Memory B cell (primary cell): ENCODE measurements at regions not wholly inside any gene's neighbourhood (a gene's known extent, or its start where the extent isn't known, plus 50 kb on each side); places are given as distances from the start of the nearest gene placed in this dataset.

Experiments used
- ATAC-seq: fragments of 150-1000 bp; cut with Tn5 transposase; 2 replicates; pipeline ENCODE4 v1.10.0; 2021; ENCODE audit warnings: low read depth, mild to moderate bottlenecking, moderate library complexity
- DNase-seq, 2 donors: peaks; one replicate each; pipeline ENCODE4 v3.0.0; 2022; ENCODE audit warnings: low spot score in 2 of 2
- H3K27ac Mint-ChIP-seq: one replicate; pipeline ENCODE4 v1.8.0; 2022; ENCODE audit warnings: mild to moderate bottlenecking, moderate library complexity, mixed read lengths
- H3K27me3 Mint-ChIP-seq: one replicate; pipeline ENCODE4 v1.8.0; 2022; ENCODE audit warnings: mixed read lengths
- H3K36me3 Mint-ChIP-seq: one replicate; pipeline ENCODE4 v1.8.0; 2022; ENCODE audit warnings: mild to moderate bottlenecking, mixed read lengths
- H3K4me1 Mint-ChIP-seq: one replicate; pipeline ENCODE4 v1.8.0; 2022; ENCODE audit warnings: mixed read lengths
- H3K4me3 Mint-ChIP-seq: one replicate; pipeline ENCODE4 v1.8.0; 2022; ENCODE audit warnings: mild to moderate bottlenecking, moderate library complexity, mixed read lengths
- H3K9me3 Mint-ChIP-seq: one replicate; pipeline ENCODE4 v1.8.0; 2022; ENCODE audit warnings: mixed read lengths

- peaks cover 26% of the 10 kb centered on the region for H3K4me1 Mint-ChIP-seq
- H3K36me3 Mint-ChIP-seq, result no peaks in the 10 kb centered on the region
- no peak overlapping the region for H3K4me3 Mint-ChIP-seq
- no peaks in the 10 kb centered on the region for H3K9me3 Mint-ChIP-seq
- DNase-seq (no peak), ATAC-seq (no peak)
- peaks cover 7% of the 10 kb centered on the region for H3K27me3 Mint-ChIP-seq
- H3K27ac Mint-ChIP-seq, result no peak overlapping the region
Observed at GRCh38 chr22:22824340-22825212, 63.0 kb upstream of the IGLL5 start.

GRCh38 chr22:22825213-22825593, 62.4 kb upstream of the IGLL5 start:
- Mint-ChIP-seq H3K27ac (no peak overlapping the region), H3K27me3 (peaks cover 7% of the 10 kb centered on the region), H3K36me3 (no peaks in the 10 kb centered on the region), H3K9me3 (no peaks in the 10 kb centered on the region), H3K4me3 (no peak overlapping the region), H3K4me1 (peaks cover 23% of the 10 kb centered on the region)
- DNase-seq (no peak), ATAC-seq (no peak)

- H3K4me3 Mint-ChIP-seq, result no peak overlapping the region
- H3K27me3 Mint-ChIP-seq, result peaks cover 7% of the 10 kb centered on the region
- H3K27ac Mint-ChIP-seq, result no peak overlapping the region
- DNase-seq (no peak), ATAC-seq (no peak)
- peaks cover 4% of the 10 kb centered on the region for H3K9me3 Mint-ChIP-seq
- peaks cover 11% of the 10 kb centered on the region for H3K4me1 Mint-ChIP-seq
- no peaks in the 10 kb centered on the region for H3K36me3 Mint-ChIP-seq
Observed at GRCh38 chr22:22827187-22827939, 60.3 kb upstream of the IGLL5 start.

GRCh38 chr22:22830193-22830592, 57.4 kb upstream of the IGLL5 start:
- peaks cover 7% of the 10 kb centered on the region for H3K27me3 Mint-ChIP-seq
- ATAC-seq (no peak), DNase-seq (no peak)
- no peak overlapping the region for H3K4me3 Mint-ChIP-seq
- no peaks in the 10 kb centered on the region for H3K36me3 Mint-ChIP-seq
- no peaks in the 10 kb centered on the region for H3K4me1 Mint-ChIP-seq
- no peak overlapping the region for H3K27ac Mint-ChIP-seq
- peaks cover 4% of the 10 kb centered on the region for H3K9me3 Mint-ChIP-seq

GRCh38 chr22:22830957-22831688, 56.5 kb upstream of the IGLL5 start:
- Mint-ChIP-seq H3K9me3 (peaks cover 4% of the 10 kb centered on the region), H3K36me3 (no peaks in the 10 kb centered on the region), H3K4me1 (no peaks in the 10 kb centered on the region), H3K27ac (no peak overlapping the region), H3K4me3 (no peak overlapping the region), H3K27me3 (peaks cover 7% of the 10 kb centered on the region)
- ATAC-seq (no peak), DNase-seq (no peak)

- H3K36me3 Mint-ChIP-seq, result no peaks in the 10 kb centered on the region
- no peak for ATAC-seq
Observed at GRCh38 chr22:22833059-22833458, 54.6 kb upstream of the IGLL5 start.

GRCh38 chr22:22833488-22833887, 54.1 kb upstream of the IGLL5 start:
- H3K4me3 Mint-ChIP-seq, result no peak overlapping the region
- no peak overlapping the region for H3K27ac Mint-ChIP-seq
- DNase-seq (no peak), ATAC-seq (no peak)
- no peaks in the 10 kb centered on the region for H3K36me3 Mint-ChIP-seq
- H3K27me3 Mint-ChIP-seq, result peaks cover 6% of the 10 kb centered on the region
- H3K4me1 Mint-ChIP-seq, result peaks cover 7% of the 10 kb centered on the region
- peaks cover 4% of the 10 kb centered on the region for H3K9me3 Mint-ChIP-seq

More at GRCh38 chr22:22833059-22833458, 54.6 kb upstream of the IGLL5 start:
- peaks cover 4% of the 10 kb centered on the region for H3K9me3 Mint-ChIP-seq
- no peak overlapping the region for H3K4me3 Mint-ChIP-seq
- no peak overlapping the region for H3K27ac Mint-ChIP-seq
- peaks cover 6% of the 10 kb centered on the region for H3K27me3 Mint-ChIP-seq
- no peak for DNase-seq
- H3K4me1 Mint-ChIP-seq, result peaks cover 3% of the 10 kb centered on the region

- Mint-ChIP-seq H3K9me3 (peaks cover 4% of the 10 kb centered on the region), H3K27ac (no peak overlapping the region), H3K4me1 (peaks cover 7% of the 10 kb centered on the region), H3K4me3 (no peak overlapping the region), H3K36me3 (no peaks in the 10 kb centered on the region), H3K27me3 (peaks cover 6% of the 10 kb centered on the region)
- ATAC-seq, result no peak
- no peak for DNase-seq
Observed at GRCh38 chr22:22834204-22834603, 53.4 kb upstream of the IGLL5 start.

- peaks cover 4% of the 10 kb centered on the region for H3K9me3 Mint-ChIP-seq
- no peak for DNase-seq
- H3K4me1 Mint-ChIP-seq, result peaks cover 7% of the 10 kb centered on the region
- no peak overlapping the region for H3K4me3 Mint-ChIP-seq
- no peak overlapping the region for H3K27ac Mint-ChIP-seq
- ATAC-seq, result no peak
- no peaks in the 10 kb centered on the region for H3K36me3 Mint-ChIP-seq
- H3K27me3 Mint-ChIP-seq, result peaks cover 6% of the 10 kb centered on the region
Observed at GRCh38 chr22:22834783-22835182, 52.8 kb upstream of the IGLL5 start.

- H3K4me3 Mint-ChIP-seq, result no peak overlapping the region
- ATAC-seq (no peak), DNase-seq (no peak)
- H3K27me3 Mint-ChIP-seq, result peaks cover 6% of the 10 kb centered on the region
- H3K4me1 Mint-ChIP-seq, result peaks cover 7% of the 10 kb centered on the region
- H3K9me3 Mint-ChIP-seq, result peaks cover 4% of the 10 kb centered on the region
- no peak overlapping the region for H3K27ac Mint-ChIP-seq
- H3K36me3 Mint-ChIP-seq, result no peaks in the 10 kb centered on the region
Observed at GRCh38 chr22:22835242-22835641, 52.4 kb upstream of the IGLL5 start.

- Mint-ChIP-seq H3K4me3 (no peak overlapping the region), H3K27ac (no peak overlapping the region), H3K4me1 (peaks cover 9% of the 10 kb centered on the region), H3K36me3 (no peaks in the 10 kb centered on the region), H3K27me3 (peaks cover 4% of the 10 kb centered on the region), H3K9me3 (peaks cover under 1% of the 10 kb centered on the region)
- ATAC-seq (no peak), DNase-seq (no peak)
Observed at GRCh38 chr22:22835771-22836291, 51.8 kb upstream of the IGLL5 start.

GRCh38 chr22:22836635-22837034, 51.0 kb upstream of the IGLL5 start:
- no peaks in the 10 kb centered on the region for H3K9me3 Mint-ChIP-seq
- H3K36me3 Mint-ChIP-seq, result no peaks in the 10 kb centered on the region
- no peak for DNase-seq
- no peak overlapping the region for H3K27ac Mint-ChIP-seq
- no peak for ATAC-seq
- peaks cover 10% of the 10 kb centered on the region for H3K4me1 Mint-ChIP-seq
- H3K4me3 Mint-ChIP-seq, result no peak overlapping the region
- peaks cover 4% of the 10 kb centered on the region for H3K27me3 Mint-ChIP-seq
